Suprapubic skin (tissue), 4 donors: ENCODE measurements at regions not wholly inside any gene's neighbourhood (a gene's known extent, or its start where the extent isn't known, plus 50 kb on each side); places are given as distances from the start of the nearest gene placed in this dataset.

ENCODE experiments used
- DNase-seq, 2 donors: peaks; one replicate each; pipeline ENCODE4 v3.0.0-alpha.2; 2019; ENCODE audit warnings: low spot score in 2 of 2
- H3K27ac ChIP-seq: fragments of 200-600 bp; sonication (generic); one replicate; pipeline ENCODE4 v1.5.1; 2019
- H3K27me3 ChIP-seq: fragments of 200-600 bp; sonication (generic); one replicate; pipeline ENCODE4 v1.5.1; 2019
- H3K36me3 ChIP-seq: fragments of 200-600 bp; sonication (generic); one replicate; pipeline ENCODE4 v1.5.1; 2019
- H3K4me1 ChIP-seq: fragments of 200-600 bp; sonication (generic); one replicate; pipeline ENCODE4 v1.5.1; 2019
- H3K4me3 ChIP-seq: fragments of 200-600 bp; sonication (generic); one replicate; pipeline ENCODE4 v1.5.1; 2019; ENCODE audit warnings: mild to moderate bottlenecking
- H3K9me3 ChIP-seq: fragments of 200-600 bp; sonication (generic); one replicate; pipeline ENCODE4 v1.5.1; 2019
- EP300 ChIP-seq: sonication (generic); formaldehyde crosslinking; IDR thresholded peaks from one replicate; pipeline ENCODE4 v1.6.1; 2017; ENCODE audit warnings: antibody characterized with exemption
- POLR2A ChIP-seq, 2 donors: fragments of 450-650 bp; IDR thresholded peaks; one replicate each; pipeline ENCODE4 v1.6.1; 2017; ENCODE audit warnings: antibody characterized with exemption in 2 of 2, mild to moderate bottlenecking in 2 of 2, moderate library complexity in 2 of 2
- POLR2AphosphoS5 ChIP-seq, 3 donors: sonication (generic); formaldehyde crosslinking; IDR thresholded peaks; one replicate each; pipeline ENCODE4 v1.6.1; 2017; ENCODE audit warnings: antibody characterized with exemption in 3 of 3
- WGBS: methylation state at CpG from one replicate; pipeline ENCODE4 v1.1.5; 2018; 5-methylcytosine and 5-hydroxymethylcytosine counted together
- TF ChIP-seq, protein P1 (sequence below), 2 donors: fragments of 200-600 bp in 1 of 2; fragments of 450-650 bp in 1 of 2; sonication (generic) in 1 of 2; IDR thresholded peaks; one replicate each; pipeline ENCODE4 v1.5.1; 2016 to 2019; ENCODE audit warnings: antibody characterized with exemption in 2 of 2, mild to moderate bottlenecking in 1 of 2, moderate library complexity in 1 of 2

DNA sequence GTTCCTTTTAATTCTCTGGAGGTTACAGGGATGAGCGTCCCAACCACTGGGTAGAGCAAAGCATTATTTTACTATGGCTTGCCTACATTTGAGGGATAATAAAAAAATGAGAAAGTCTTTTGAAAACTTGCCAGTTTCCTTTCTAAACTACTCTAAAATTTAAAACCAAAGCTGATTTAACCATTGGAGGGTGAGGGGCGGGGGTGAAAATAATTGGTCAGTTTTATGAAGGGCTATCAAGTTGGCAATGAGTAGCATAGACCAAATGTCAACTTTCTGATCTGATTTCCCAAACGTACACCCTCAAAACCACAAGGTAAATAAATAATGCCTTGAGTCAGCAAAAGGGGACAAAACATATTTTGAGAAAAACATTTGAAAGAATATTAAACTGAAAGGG is 85.7 kb upstream of the STK17B start:
- TF ChIP-seq POLR2A (IDR thresholded peaks at IDR 0.05) (no peak), POLR2AphosphoS5 (IDR thresholded peaks at IDR 0.05) (no peak), EP300 (no peak)
- TF ChIP-seq, protein P1, sequence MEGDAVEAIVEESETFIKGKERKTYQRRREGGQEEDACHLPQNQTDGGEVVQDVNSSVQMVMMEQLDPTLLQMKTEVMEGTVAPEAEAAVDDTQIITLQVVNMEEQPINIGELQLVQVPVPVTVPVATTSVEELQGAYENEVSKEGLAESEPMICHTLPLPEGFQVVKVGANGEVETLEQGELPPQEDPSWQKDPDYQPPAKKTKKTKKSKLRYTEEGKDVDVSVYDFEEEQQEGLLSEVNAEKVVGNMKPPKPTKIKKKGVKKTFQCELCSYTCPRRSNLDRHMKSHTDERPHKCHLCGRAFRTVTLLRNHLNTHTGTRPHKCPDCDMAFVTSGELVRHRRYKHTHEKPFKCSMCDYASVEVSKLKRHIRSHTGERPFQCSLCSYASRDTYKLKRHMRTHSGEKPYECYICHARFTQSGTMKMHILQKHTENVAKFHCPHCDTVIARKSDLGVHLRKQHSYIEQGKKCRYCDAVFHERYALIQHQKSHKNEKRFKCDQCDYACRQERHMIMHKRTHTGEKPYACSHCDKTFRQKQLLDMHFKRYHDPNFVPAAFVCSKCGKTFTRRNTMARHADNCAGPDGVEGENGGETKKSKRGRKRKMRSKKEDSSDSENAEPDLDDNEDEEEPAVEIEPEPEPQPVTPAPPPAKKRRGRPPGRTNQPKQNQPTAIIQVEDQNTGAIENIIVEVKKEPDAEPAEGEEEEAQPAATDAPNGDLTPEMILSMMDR (IDR thresholded peaks at IDR 0.05): no peak
- Histone ChIP-seq H3K4me3 (no peak overlapping the region), H3K27ac (no peak overlapping the region), H3K27me3 (no peaks in the 10 kb centered on the region), H3K4me1 (peaks cover 3% of the 10 kb centered on the region), H3K36me3 (no peaks in the 10 kb centered on the region), H3K9me3 (no peaks in the 10 kb centered on the region)
- 81% methylated on average over 3 of the region's 3 CpGs for WGBS
- DNase-seq: no peak

DNA sequence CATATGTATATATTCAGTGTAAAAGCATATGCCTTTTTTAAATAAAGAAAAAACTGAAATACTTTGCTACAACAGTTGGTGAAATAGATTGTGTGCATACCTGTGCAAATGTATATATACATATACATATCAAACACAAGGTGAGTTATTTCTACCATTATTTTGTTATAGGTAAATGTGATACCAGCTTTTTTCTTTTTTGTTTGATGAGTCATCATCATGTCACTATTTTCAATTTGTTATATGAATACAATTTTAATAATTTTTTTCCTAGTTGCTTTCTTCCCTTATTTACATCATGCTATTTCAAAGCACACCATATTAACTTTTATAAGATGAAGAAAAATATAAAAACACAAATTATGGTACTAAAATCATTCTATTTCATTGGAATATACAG is 87.0 kb upstream of the STK17B start:
- TF ChIP-seq EP300 (no peak), POLR2A (IDR thresholded peaks at IDR 0.05) (no peak), POLR2AphosphoS5 (IDR thresholded peaks at IDR 0.05) (no peak)
- TF ChIP-seq, protein P1 (IDR thresholded peaks at IDR 0.05): no peak
- Histone ChIP-seq H3K27me3 (no peaks in the 10 kb centered on the region), H3K4me1 (peaks cover 9% of the 10 kb centered on the region), H3K36me3 (no peaks in the 10 kb centered on the region), H3K9me3 (no peaks in the 10 kb centered on the region), H3K4me3 (no peak overlapping the region), H3K27ac (no peak overlapping the region)
- no peak for DNase-seq

- Histone ChIP-seq H3K4me3 (no peak overlapping the region), H3K9me3 (no peaks in the 10 kb centered on the region), H3K36me3 (no peaks in the 10 kb centered on the region), H3K27ac (no peak overlapping the region), H3K27me3 (no peaks in the 10 kb centered on the region), H3K4me1 (peaks cover 16% of the 10 kb centered on the region)
- WGBS: 80% methylated on average over 7 of the region's 7 CpGs
- DNase-seq: no peak
- TF ChIP-seq, protein P1 (IDR thresholded peaks at IDR 0.05): no peak
- TF ChIP-seq POLR2A (IDR thresholded peaks at IDR 0.05) (no peak), EP300 (no peak), POLR2AphosphoS5 (IDR thresholded peaks at IDR 0.05) (no peak)
Measured at GRCh38 chr2:196259507-196260481, 88.4 kb upstream of the STK17B start.

DNA sequence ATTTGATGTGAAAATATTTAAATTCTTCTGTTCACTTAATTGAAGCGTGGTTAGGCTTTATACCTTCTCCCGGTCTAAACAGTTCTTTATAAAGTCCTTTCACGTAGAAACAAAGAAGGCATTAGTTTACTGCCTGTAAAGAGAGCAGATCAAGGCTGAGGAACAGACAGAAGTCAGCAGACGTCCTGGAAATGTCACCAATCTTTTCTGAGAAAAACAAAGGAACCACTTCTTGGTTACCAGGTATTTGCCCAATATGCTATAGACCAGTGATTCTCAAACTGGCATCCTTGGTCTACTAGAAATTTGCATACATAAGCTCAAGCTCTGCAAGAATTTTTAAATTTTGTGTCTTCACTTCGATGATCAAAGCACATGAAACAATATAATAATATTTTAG is 89.2 kb upstream of the STK17B start:
- no peaks in the 10 kb centered on the region for H3K9me3 ChIP-seq
- 84% methylated on average over 5 of the region's 5 CpGs for WGBS
- no peaks in the 10 kb centered on the region for H3K27me3 ChIP-seq
- DNase-seq: no peak
- TF ChIP-seq, protein P1 (IDR thresholded peaks at IDR 0.05): no peak
- TF ChIP-seq POLR2A (IDR thresholded peaks at IDR 0.05) (no peak), POLR2AphosphoS5 (IDR thresholded peaks at IDR 0.05) (no peak), EP300 (no peak)
- H3K4me3 ChIP-seq: no peak overlapping the region
- H3K4me1 ChIP-seq: peaks cover 16% of the 10 kb centered on the region
- no peaks in the 10 kb centered on the region for H3K36me3 ChIP-seq
- peak overlapping the region; percentile 10 for H3K27ac ChIP-seq

DNA sequence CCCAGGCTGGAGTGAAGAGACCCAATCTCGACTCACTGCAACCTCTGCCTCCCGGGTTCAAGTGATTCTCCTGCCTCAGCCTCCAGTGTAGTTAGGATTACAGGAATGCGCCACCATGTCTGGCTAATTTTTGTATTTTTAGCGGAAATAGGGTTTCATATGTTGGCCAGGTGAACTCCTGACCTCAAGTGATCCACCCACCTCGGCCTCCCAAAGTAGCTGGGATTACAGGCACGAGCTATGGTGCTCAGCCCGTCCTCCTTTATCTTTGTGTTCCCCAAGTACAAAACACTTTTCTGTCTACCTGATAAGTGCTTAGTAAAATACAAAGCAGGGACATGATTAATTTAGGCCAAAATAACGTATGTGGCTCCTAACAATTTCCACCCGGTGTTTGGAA is 91.2 kb upstream of the STK17B start:
- Histone ChIP-seq H3K4me3 (no peak overlapping the region), H3K36me3 (no peaks in the 10 kb centered on the region), H3K27ac (peak overlapping the region; percentile 2), H3K27me3 (no peaks in the 10 kb centered on the region), H3K4me1 (peaks cover 22% of the 10 kb centered on the region), H3K9me3 (no peaks in the 10 kb centered on the region)
- DNase-seq: no peak
- no peak for TF ChIP-seq POLR2A (IDR thresholded peaks at IDR 0.05)
- WGBS: 76% methylated on average over 9 of the region's 9 CpGs
